ENCODE measurements at regions not wholly inside any gene's neighbourhood (a gene's known extent, or its start where the extent isn't known, plus 50 kb on each side); places are given as distances from the start of the nearest gene placed in this dataset.

GRCh38 chr1:239755107-239755912 is 336.4 kb upstream of the FMN2 start:
- no peak for DNase-seq (ENCODE audit: low spot score, unreplicated experiment)
- no peaks in the 10 kb centered on the region for H3K36me3 Mint-ChIP-seq (ENCODE audit: insufficient read depth)

GRCh38 chr1:239757716-239758115 is 334.0 kb upstream of the FMN2 start:
- H3K27ac Mint-ChIP-seq = no peak overlapping the region
- no peaks in the 10 kb centered on the region for H3K4me1 Mint-ChIP-seq (ENCODE audit: low read depth)
- H3K9me3 Mint-ChIP-seq (ENCODE audit: low read depth) = no peaks in the 10 kb centered on the region
- no peak for DNase-seq (ENCODE audit: low spot score, unreplicated experiment)
- H3K4me3 Mint-ChIP-seq (ENCODE audit: low read depth) = no peak overlapping the region
- TF ChIP-seq CTCF (IDR thresholded peaks at IDR 0.05; ENCODE audit: unreplicated experiment) = no peak
- no peaks in the 10 kb centered on the region for H3K36me3 Mint-ChIP-seq (ENCODE audit: insufficient read depth)
- no peaks in the 10 kb centered on the region for H3K27me3 Mint-ChIP-seq

More at GRCh38 chr1:239755107-239755912, 336.4 kb upstream of the FMN2 start:
- no peaks in the 10 kb centered on the region for H3K27me3 Mint-ChIP-seq
- no peak overlapping the region for H3K4me3 Mint-ChIP-seq (ENCODE audit: low read depth)
- H3K9me3 Mint-ChIP-seq (ENCODE audit: low read depth) = no peaks in the 10 kb centered on the region
- TF ChIP-seq CTCF (IDR thresholded peaks at IDR 0.05; ENCODE audit: unreplicated experiment) = no peak
- H3K4me1 Mint-ChIP-seq (ENCODE audit: low read depth) = no peaks in the 10 kb centered on the region
- no peak overlapping the region for H3K27ac Mint-ChIP-seq

- no peak for DNase-seq (ENCODE audit: low spot score, unreplicated experiment)
- no peaks in the 10 kb centered on the region for H3K9me3 Mint-ChIP-seq (ENCODE audit: low read depth)
- no peak overlapping the region for H3K4me3 Mint-ChIP-seq (ENCODE audit: low read depth)
- no peaks in the 10 kb centered on the region for H3K4me1 Mint-ChIP-seq (ENCODE audit: low read depth)
- no peak for TF ChIP-seq CTCF (IDR thresholded peaks at IDR 0.05; ENCODE audit: unreplicated experiment)
- H3K27ac Mint-ChIP-seq = no peak overlapping the region
- H3K27me3 Mint-ChIP-seq = no peaks in the 10 kb centered on the region
- no peaks in the 10 kb centered on the region for H3K36me3 Mint-ChIP-seq (ENCODE audit: insufficient read depth)
These were observed 332.9 kb upstream of the FMN2 start for GRCh38 chr1:239758756-239759155.

- no peak overlapping the region for H3K4me3 Mint-ChIP-seq (ENCODE audit: low read depth)
- H3K27ac Mint-ChIP-seq = no peak overlapping the region
- no peak for TF ChIP-seq CTCF (IDR thresholded peaks at IDR 0.05; ENCODE audit: unreplicated experiment)
- no peaks in the 10 kb centered on the region for H3K36me3 Mint-ChIP-seq (ENCODE audit: insufficient read depth)
- no peaks in the 10 kb centered on the region for H3K4me1 Mint-ChIP-seq (ENCODE audit: low read depth)
- DNase-seq (ENCODE audit: low spot score, unreplicated experiment) = no peak
- H3K9me3 Mint-ChIP-seq (ENCODE audit: low read depth) = no peaks in the 10 kb centered on the region
- H3K27me3 Mint-ChIP-seq = no peaks in the 10 kb centered on the region
These were observed 330.2 kb upstream of the FMN2 start for GRCh38 chr1:239761509-239761908.

- H3K9me3 Mint-ChIP-seq (ENCODE audit: low read depth) = no peaks in the 10 kb centered on the region
These were observed 327.8 kb upstream of the FMN2 start for GRCh38 chr1:239763850-239764249.

More at GRCh38 chr1:239763850-239764249, 327.8 kb upstream of the FMN2 start:
- Mint-ChIP-seq H3K4me3 (ENCODE audit: low read depth) (no peak overlapping the region), H3K27me3 (no peaks in the 10 kb centered on the region), H3K27ac (no peak overlapping the region), H3K36me3 (ENCODE audit: insufficient read depth) (no peaks in the 10 kb centered on the region), H3K4me1 (ENCODE audit: low read depth) (no peaks in the 10 kb centered on the region)
- DNase-seq (ENCODE audit: low spot score, unreplicated experiment) = no peak
- no peak for TF ChIP-seq CTCF (IDR thresholded peaks at IDR 0.05; ENCODE audit: unreplicated experiment)
